Liver (tissue), 3 donors: ENCODE measurements at regions not wholly inside any gene's neighbourhood (a gene's known extent, or its start where the extent isn't known, plus 50 kb on each side); places are given as distances from the start of the nearest gene placed in this dataset.
"Not testable (repeated sequence)": the region's sequence is repeated elsewhere in the genome, so short reads cannot be mapped to it uniquely, and the experiment has no call there.

Source experiments
- RXRA ChIP-seq, 2 donors: IDR thresholded peaks; 2 replicates each; pipeline ENCODE4 v1.6.1; 2017 to 2018; ENCODE audit warnings: antibody characterized with exemption in 2 of 2, mild to moderate bottlenecking in 1 of 2
- SP1 ChIP-seq: IDR thresholded peaks from 2 replicates; pipeline ENCODE4 v1.6.1; 2018; ENCODE audit warnings: antibody characterized with exemption, mild to moderate bottlenecking
- YY1 ChIP-seq: IDR thresholded peaks from 2 replicates; pipeline ENCODE4 v1.6.1; 2016; ENCODE audit warnings: antibody characterized with exemption, mild to moderate bottlenecking
- TF ChIP-seq, protein P1 (sequence below): fragments of 150-350 bp; IDR thresholded peaks from 2 replicates; pipeline ENCODE4 v1.5.1; 2017; ENCODE audit warnings: improper control_type of control experiment, low read depth, low read length; ENCODE audit not compliant: missing input control
- TF ChIP-seq, protein P2 (sequence below): IDR thresholded peaks from 2 replicates; pipeline ENCODE4 v1.6.1; 2016; ENCODE audit warnings: antibody characterized with exemption
- TF ChIP-seq, protein P3 (sequence below): IDR thresholded peaks from 2 replicates; pipeline ENCODE4 v1.6.1; 2016; ENCODE audit warnings: antibody characterized with exemption
- donor health status: healthy.
- donor health status: healthy.

DNA sequence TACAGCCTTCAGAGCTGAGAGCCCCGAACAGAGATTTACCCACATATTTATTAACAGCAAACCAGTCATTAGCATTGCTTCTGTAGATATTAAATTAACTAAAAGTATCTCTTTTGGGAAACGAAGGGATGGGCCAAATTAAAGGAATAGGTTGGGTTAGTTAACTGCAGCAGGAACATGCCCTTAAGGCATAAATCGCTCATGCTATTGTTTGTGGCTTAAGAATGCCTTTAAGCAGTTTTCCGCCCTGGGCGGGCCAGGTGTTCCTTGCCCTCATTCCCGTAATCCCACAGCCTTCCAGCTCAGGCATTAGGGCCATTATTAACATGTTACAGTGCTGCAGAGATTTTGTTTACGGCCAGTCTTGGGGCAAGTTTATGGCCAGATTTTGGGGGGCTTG lies 68.3 kb upstream of the SCAF11 start:
- TF ChIP-seq, protein P1, sequence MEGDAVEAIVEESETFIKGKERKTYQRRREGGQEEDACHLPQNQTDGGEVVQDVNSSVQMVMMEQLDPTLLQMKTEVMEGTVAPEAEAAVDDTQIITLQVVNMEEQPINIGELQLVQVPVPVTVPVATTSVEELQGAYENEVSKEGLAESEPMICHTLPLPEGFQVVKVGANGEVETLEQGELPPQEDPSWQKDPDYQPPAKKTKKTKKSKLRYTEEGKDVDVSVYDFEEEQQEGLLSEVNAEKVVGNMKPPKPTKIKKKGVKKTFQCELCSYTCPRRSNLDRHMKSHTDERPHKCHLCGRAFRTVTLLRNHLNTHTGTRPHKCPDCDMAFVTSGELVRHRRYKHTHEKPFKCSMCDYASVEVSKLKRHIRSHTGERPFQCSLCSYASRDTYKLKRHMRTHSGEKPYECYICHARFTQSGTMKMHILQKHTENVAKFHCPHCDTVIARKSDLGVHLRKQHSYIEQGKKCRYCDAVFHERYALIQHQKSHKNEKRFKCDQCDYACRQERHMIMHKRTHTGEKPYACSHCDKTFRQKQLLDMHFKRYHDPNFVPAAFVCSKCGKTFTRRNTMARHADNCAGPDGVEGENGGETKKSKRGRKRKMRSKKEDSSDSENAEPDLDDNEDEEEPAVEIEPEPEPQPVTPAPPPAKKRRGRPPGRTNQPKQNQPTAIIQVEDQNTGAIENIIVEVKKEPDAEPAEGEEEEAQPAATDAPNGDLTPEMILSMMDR = not testable (repeated sequence)
- not testable (repeated sequence) for TF ChIP-seq RXRA (IDR thresholded peaks at IDR 0.05); YY1; SP1
- TF ChIP-seq, protein P2, sequence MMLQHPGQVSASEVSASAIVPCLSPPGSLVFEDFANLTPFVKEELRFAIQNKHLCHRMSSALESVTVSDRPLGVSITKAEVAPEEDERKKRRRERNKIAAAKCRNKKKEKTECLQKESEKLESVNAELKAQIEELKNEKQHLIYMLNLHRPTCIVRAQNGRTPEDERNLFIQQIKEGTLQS = not testable (repeated sequence)
- TF ChIP-seq, protein P3, sequence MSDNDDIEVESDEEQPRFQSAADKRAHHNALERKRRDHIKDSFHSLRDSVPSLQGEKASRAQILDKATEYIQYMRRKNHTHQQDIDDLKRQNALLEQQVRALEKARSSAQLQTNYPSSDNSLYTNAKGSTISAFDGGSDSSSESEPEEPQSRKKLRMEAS = not testable (repeated sequence)
